Heart left ventricle (tissue), 13 donors: ENCODE measurements at regions not wholly inside any gene's neighbourhood (a gene's known extent, or its start where the extent isn't known, plus 50 kb on each side); places are given as distances from the start of the nearest gene placed in this dataset.

Source experiments
- POLR2A ChIP-seq, 2 donors: fragments of 450-650 bp; IDR thresholded peaks; one replicate each; pipeline ENCODE4 v1.6.1; 2017; ENCODE audit warnings: antibody characterized with exemption in 2 of 2, mild to moderate bottlenecking in 2 of 2, moderate library complexity in 2 of 2
- TF ChIP-seq, protein P1 (sequence below), 12 donors: fragments of 200-600 bp; sonication (generic) in 4 of 12; IDR thresholded peaks; one replicate each; pipeline versions ENCODE4 v1.5.0 to v1.8.0; 2018 to 2022; ENCODE audit warnings: antibody characterized with exemption in 12 of 12, mild to moderate bottlenecking in 5 of 12
- donor health status: ischemic (EF 13 %, LVEDD 7.1; RV severe dilation, severe dysfunction).
- donor health status: DM: no; HTN: yes; CAD: no.
- donor health status: DM: no; HTN: no; CAD: no.
- donor health status: ischemic (EF 25% LVEDD 6.9; RV normal size, moderate dysfunction).
- donor health status: ischemic (EF 25% LVEDD 5.7; RV mildly dilated, moderate dysfunction).
- donor health status: ischemic (EF 35%, LVEDD 5.7; RV mildly dilated, moderate dysfunction).
- donor health status: nonischemic (EF 11% LVEDD 7.7; RV severe dilation, severe dysfunction).
- donor health status: DM: yes; HTN: yes; CAD: no.
- donor health status: PGD.
- donor health status: ischemic (EF 29% LVEDD 5.4; RV normal size, mild dysfunction).
- donor health status: nonischemic (EF 23%, LVEDD 6.1; RV moderate dilation, normal function).

GRCh38 chr4:25493466-25493865, 116.4 kb downstream of the ANAPC4 start:
- TF ChIP-seq, protein P1, sequence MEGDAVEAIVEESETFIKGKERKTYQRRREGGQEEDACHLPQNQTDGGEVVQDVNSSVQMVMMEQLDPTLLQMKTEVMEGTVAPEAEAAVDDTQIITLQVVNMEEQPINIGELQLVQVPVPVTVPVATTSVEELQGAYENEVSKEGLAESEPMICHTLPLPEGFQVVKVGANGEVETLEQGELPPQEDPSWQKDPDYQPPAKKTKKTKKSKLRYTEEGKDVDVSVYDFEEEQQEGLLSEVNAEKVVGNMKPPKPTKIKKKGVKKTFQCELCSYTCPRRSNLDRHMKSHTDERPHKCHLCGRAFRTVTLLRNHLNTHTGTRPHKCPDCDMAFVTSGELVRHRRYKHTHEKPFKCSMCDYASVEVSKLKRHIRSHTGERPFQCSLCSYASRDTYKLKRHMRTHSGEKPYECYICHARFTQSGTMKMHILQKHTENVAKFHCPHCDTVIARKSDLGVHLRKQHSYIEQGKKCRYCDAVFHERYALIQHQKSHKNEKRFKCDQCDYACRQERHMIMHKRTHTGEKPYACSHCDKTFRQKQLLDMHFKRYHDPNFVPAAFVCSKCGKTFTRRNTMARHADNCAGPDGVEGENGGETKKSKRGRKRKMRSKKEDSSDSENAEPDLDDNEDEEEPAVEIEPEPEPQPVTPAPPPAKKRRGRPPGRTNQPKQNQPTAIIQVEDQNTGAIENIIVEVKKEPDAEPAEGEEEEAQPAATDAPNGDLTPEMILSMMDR (IDR thresholded peaks at IDR 0.05): no peak
- no peak for TF ChIP-seq POLR2A (IDR thresholded peaks at IDR 0.05)
